Stomach (tissue), 6 donors: ENCODE measurements at regions not wholly inside any gene's neighbourhood (a gene's known extent, or its start where the extent isn't known, plus 50 kb on each side); places are given as distances from the start of the nearest gene placed in this dataset.

Source experiments
- DNase-seq, 2 donors: peaks; one replicate each; pipeline versions ENCODE4 v3.0.0 to v3.0.0-alpha.2; 2013 to 2019
- H3K27ac ChIP-seq, 5 donors: fragments of 200-600 bp in 4 of 5; sonication (generic) in 4 of 5; one replicate each; pipeline ENCODE4 v1.5.1; 2013 to 2019; ENCODE audit warnings: mild to moderate bottlenecking in 1 of 5, moderate library complexity in 1 of 5
- H3K27me3 ChIP-seq, 3 donors: fragments of 200-600 bp; sonication (generic); one replicate each; pipeline ENCODE4 v1.5.1; 2017 to 2019; ENCODE audit warnings: mixed run types in 1 of 3
- H3K36me3 ChIP-seq, 4 donors: fragments of 200-600 bp; sonication (generic); 1 replicate in 3 of 4; 2 replicates in 1 of 4; pipeline ENCODE4 v1.5.1; 2016 to 2019
- H3K4me1 ChIP-seq, 4 donors: fragments of 200-600 bp; sonication (generic); one replicate each; pipeline ENCODE4 v1.5.1; 2016 to 2019
- H3K4me3 ChIP-seq, 4 donors: fragments of 200-600 bp; sonication (generic) in 3 of 4; one replicate each; pipeline ENCODE4 v1.5.1; 2016 to 2019; ENCODE audit warnings: mild to moderate bottlenecking in 1 of 4
- H3K9me3 ChIP-seq, 4 donors: fragments of 200-600 bp; sonication (generic); one replicate each; pipeline ENCODE4 v1.5.1; 2016 to 2019
- CTCF ChIP-seq, 7 experiments: fragments of 450-650 bp in 4 of 7; fragments of 200-600 bp in 3 of 7; sonication (generic) in 3 of 7; IDR thresholded peaks; one replicate each; pipeline ENCODE4 v1.5.1; 2016 to 2019; ENCODE audit warnings: antibody characterized with exemption in 7 of 7, control low read depth in 2 of 7, mild to moderate bottlenecking in 1 of 7
- EP300 ChIP-seq: sonication (generic); formaldehyde crosslinking; IDR thresholded peaks from one replicate; pipeline ENCODE4 v1.6.1; 2017; ENCODE audit warnings: antibody characterized with exemption
- POLR2A ChIP-seq, 4 donors: fragments of 450-650 bp; IDR thresholded peaks; one replicate each; pipeline ENCODE4 v1.6.1; 2016; ENCODE audit warnings: antibody characterized with exemption in 4 of 4, control low read depth in 2 of 4, mild to moderate bottlenecking in 1 of 4, moderate library complexity in 1 of 4
- POLR2AphosphoS5 ChIP-seq, 3 donors: sonication (generic); formaldehyde crosslinking; IDR thresholded peaks; one replicate each; pipeline ENCODE4 v1.6.1; 2016; ENCODE audit warnings: antibody characterized with exemption in 3 of 3
- intact Hi-C: fragments of 100-400 bp; cut with DNase I; formaldehyde crosslinking; loops from one replicate; pipeline ENCODE4 v1.15.1; 2023; ENCODE audit warnings: low total_unique reads
- small RNA-seq, 4 donors: library from RNA; depleted of rRNA; stranded (forward); fragments of <200 nt; gene quantifications; one replicate each; pipeline ENCODE3, GENCODE V24; 2016
- donor health status: Bipolar disorder and iron deficiency.

GRCh38 chrX:96246436-96246835 lies 438.2 kb upstream of the DIAPH2 start:
- no peaks in the 10 kb centered on the region for H3K27me3 ChIP-seq
- no peak overlapping the region for H3K4me3 ChIP-seq
- TF ChIP-seq EP300, result no peak
- no peak for TF ChIP-seq POLR2A (IDR thresholded peaks at IDR 0.05)
- TF ChIP-seq CTCF (IDR thresholded peaks at IDR 0.05), result no peak
- TF ChIP-seq POLR2AphosphoS5 (IDR thresholded peaks at IDR 0.05), result no peak
- DNase-seq, result no peak
- H3K4me1 ChIP-seq, result no peaks in the 10 kb centered on the region
- no peaks in the 10 kb centered on the region for H3K36me3 ChIP-seq
- no peaks in the 10 kb centered on the region for H3K9me3 ChIP-seq
- intact Hi-C loops, result no loop called here
- no peak overlapping the region for H3K27ac ChIP-seq

Small RNAs in the stretch of these regions (small RNA-seq; reads per million reads assigned to genes)
- gene AL022161.1 (0 reads per million in 4 donors), gene RN7SL379P (0 reads per million in 4 donors), gene RNA5SP510 (0 reads per million in 4 donors), gene RPS29P28 (0 reads per million in 4 donors)
